H9 (cell line): ENCODE measurements at regions not wholly inside any gene's neighbourhood (a gene's known extent, or its start where the extent isn't known, plus 50 kb on each side); places are given as distances from the start of the nearest gene placed in this dataset.

Experiments used
- DNase-seq: peaks from one replicate; pipeline ENCODE4 v3.0.0-alpha.2; 2017
- H2AFZ ChIP-seq: one replicate; pipeline ENCODE4 v1.6.1; 2013; ENCODE audit warnings: mild to moderate bottlenecking, low read length, control low read depth, moderate library complexity
- H2AK5ac ChIP-seq: 2 replicates; pipeline ENCODE4 v1.6.1; 2013; ENCODE audit warnings: low read length, control low read depth, mixed read lengths; ENCODE audit not compliant: insufficient read length
- H2BK120ac ChIP-seq: one replicate; pipeline ENCODE4 v1.6.1; 2013; ENCODE audit warnings: low read depth, mild to moderate bottlenecking, low read length, control low read depth, inconsistent platforms; ENCODE audit not compliant: poor library complexity, severe bottlenecking
- H2BK12ac ChIP-seq: 2 replicates; pipeline ENCODE4 v1.6.1; 2013; ENCODE audit warnings: low read length, control low read depth, mixed read lengths, low read depth; ENCODE audit not compliant: insufficient read length
- H2BK15ac ChIP-seq: 2 replicates; pipeline ENCODE4 v1.6.1; 2013; ENCODE audit warnings: low read depth, low read length, control low read depth
- H2BK20ac ChIP-seq: one replicate; pipeline ENCODE4 v1.6.1; 2013; ENCODE audit warnings: low read depth, mild to moderate bottlenecking, low read length, control low read depth, inconsistent platforms; ENCODE audit not compliant: poor library complexity, severe bottlenecking
- H2BK5ac ChIP-seq: 2 replicates; pipeline ENCODE4 v1.6.1; 2013; ENCODE audit warnings: low read length, control low read depth, mixed read lengths; ENCODE audit not compliant: insufficient read length
- H3K14ac ChIP-seq: 2 replicates; pipeline ENCODE4 v1.6.1; 2013; ENCODE audit warnings: low read length, control low read depth; ENCODE audit not compliant: insufficient read depth
- H3K18ac ChIP-seq: 2 replicates; pipeline ENCODE4 v1.6.1; 2013; ENCODE audit warnings: low read depth, mild to moderate bottlenecking, mixed read lengths, low read length, control low read depth; ENCODE audit not compliant: insufficient read length
- H3K23ac ChIP-seq: 2 replicates; pipeline ENCODE4 v1.6.1; 2013; ENCODE audit warnings: low read length, control low read depth, mixed read lengths, low read depth; ENCODE audit not compliant: insufficient read length
- H3K23me2 ChIP-seq: 2 replicates; pipeline ENCODE4 v1.6.1; 2013; ENCODE audit warnings: low read depth, mild to moderate bottlenecking, mixed read lengths, low read length, control low read depth; ENCODE audit not compliant: insufficient read length, poor library complexity, severe bottlenecking
- H3K27ac ChIP-seq: 2 replicates; pipeline ENCODE4 v1.5.1; 2013; ENCODE audit warnings: low read length, control low read depth, mixed read lengths, low read depth; ENCODE audit not compliant: insufficient read length
- H3K27me3 ChIP-seq: 2 replicates; pipeline ENCODE4 v1.6.1; 2013; ENCODE audit warnings: low read length, control low read depth, inconsistent platforms; ENCODE audit not compliant: insufficient read depth
- H3K4ac ChIP-seq: 2 replicates; pipeline ENCODE4 v1.6.1; 2013; ENCODE audit warnings: low read depth, mild to moderate bottlenecking, control low read depth, inconsistent platforms, low read length, moderate library complexity
- H3K4me1 ChIP-seq: 2 replicates; pipeline ENCODE4 v1.6.1; 2013; ENCODE audit warnings: low read length, control low read depth, inconsistent platforms; ENCODE audit not compliant: insufficient read depth
- H3K4me2 ChIP-seq: 2 replicates; pipeline ENCODE4 v1.6.1; 2013; ENCODE audit warnings: low read length, control low read depth, mixed read lengths; ENCODE audit not compliant: insufficient read length, insufficient read depth
- H3K56ac ChIP-seq: 2 replicates; pipeline ENCODE4 v1.6.1; 2013; ENCODE audit warnings: low read depth, mild to moderate bottlenecking, mixed read lengths, low read length, control low read depth; ENCODE audit not compliant: insufficient read length
- H3K79me1 ChIP-seq: 2 replicates; pipeline ENCODE4 v1.6.1; 2013; ENCODE audit warnings: low read depth, mild to moderate bottlenecking, moderate library complexity, low read length, control low read depth, inconsistent platforms; ENCODE audit not compliant: insufficient read depth, poor library complexity, severe bottlenecking
- H3K79me2 ChIP-seq: 2 replicates; pipeline ENCODE4 v1.6.1; 2013; ENCODE audit warnings: low read length, control low read depth, inconsistent platforms; ENCODE audit not compliant: insufficient read depth
- H3K9ac ChIP-seq: 2 replicates; pipeline ENCODE4 v1.6.1; 2013; ENCODE audit warnings: low read length, control low read depth, mixed read lengths; ENCODE audit not compliant: insufficient read length; ENCODE audit errors: extremely low read depth
- H3K9me3 ChIP-seq: one replicate; pipeline ENCODE4 v1.6.1; 2013; ENCODE audit warnings: low read depth, low read length, inconsistent platforms; ENCODE audit not compliant: control insufficient read depth
- H3T11ph ChIP-seq: one replicate; pipeline ENCODE4 v1.6.1; 2013; ENCODE audit warnings: mild to moderate bottlenecking, low read length, control low read depth, inconsistent platforms
- H4K20me1 ChIP-seq: one replicate; pipeline ENCODE4 v1.6.1; 2013; ENCODE audit not compliant: control insufficient read depth, insufficient read length, insufficient read depth
- H4K5ac ChIP-seq: 2 replicates; pipeline ENCODE4 v1.6.1; 2013; ENCODE audit warnings: low read depth, mild to moderate bottlenecking, mixed read lengths, low read length, control low read depth; ENCODE audit not compliant: insufficient read length
- H4K8ac ChIP-seq: replicated peaks from 2 replicates; pipeline ENCODE4 v1.6.1; 2013; ENCODE audit warnings: low read length, control low read depth, mixed read lengths, low read depth; ENCODE audit not compliant: insufficient read length
- H4K91ac ChIP-seq: 2 replicates; pipeline ENCODE4 v1.6.1; 2013; ENCODE audit warnings: low read depth, mild to moderate bottlenecking, moderate library complexity, mixed read lengths, low read length, control low read depth; ENCODE audit not compliant: insufficient read length
- H3K27ac Mint-ChIP-seq, 3 experiments: 2 replicates in 2 of 3; 3 replicates in 1 of 3; pipeline ENCODE4 v1.8.0; 2020 to 2021; ENCODE audit warnings: mixed read lengths in 3 of 3, mild to moderate bottlenecking in 1 of 3, moderate library complexity in 1 of 3
- H3K27me3 Mint-ChIP-seq: 2 replicates; pipeline ENCODE4 v1.8.0; 2021; ENCODE audit warnings: low read depth, mild to moderate bottlenecking, moderate library complexity, mixed read lengths
- H3K36me3 Mint-ChIP-seq, 3 experiments: 2 replicates in 2 of 3; 3 replicates in 1 of 3; pipeline ENCODE4 v1.8.0; 2020 to 2021; ENCODE audit warnings: low read depth in 3 of 3, mixed read lengths in 3 of 3; ENCODE audit not compliant: insufficient read depth in 1 of 3
- H3K4me1 Mint-ChIP-seq, 2 experiments: 2 replicates each; pipeline ENCODE4 v1.8.0; 2020; ENCODE audit warnings: mixed read lengths in 2 of 2
- H3K4me3 Mint-ChIP-seq, 2 experiments: 2 replicates in 1 of 2; 3 replicates in 1 of 2; pipeline ENCODE4 v1.8.0; 2020 to 2021; ENCODE audit warnings: mild to moderate bottlenecking in 2 of 2, mixed read lengths in 2 of 2, moderate library complexity in 1 of 2
- H3K9me3 Mint-ChIP-seq, 2 experiments: 2 replicates in 1 of 2; 3 replicates in 1 of 2; pipeline ENCODE4 v1.8.0; 2020; ENCODE audit warnings: mild to moderate bottlenecking in 2 of 2, mixed read lengths in 2 of 2, moderate library complexity in 1 of 2
- WGBS: extraction: QIAGEN DNeasy Blood & Tissue Kit; methylation state at CpG from one replicate; pipeline ENCODE4 v1.1.7; 2013; ENCODE audit warnings: missing lambda C conversion rate, low lambda C conversion rate, mixed read lengths; ENCODE audit not compliant: insufficient read length; ENCODE audit errors: extremely low coverage; 5-methylcytosine and 5-hydroxymethylcytosine counted together
- TF ChIP-seq, protein P1 (sequence below): fragments of 200-600 bp; sonication (generic); conservative IDR thresholded peaks from 3 replicates; pipeline ENCODE4 v1.8.0; 2021; ENCODE audit warnings: antibody characterized with exemption, mild to moderate bottlenecking

DNA sequence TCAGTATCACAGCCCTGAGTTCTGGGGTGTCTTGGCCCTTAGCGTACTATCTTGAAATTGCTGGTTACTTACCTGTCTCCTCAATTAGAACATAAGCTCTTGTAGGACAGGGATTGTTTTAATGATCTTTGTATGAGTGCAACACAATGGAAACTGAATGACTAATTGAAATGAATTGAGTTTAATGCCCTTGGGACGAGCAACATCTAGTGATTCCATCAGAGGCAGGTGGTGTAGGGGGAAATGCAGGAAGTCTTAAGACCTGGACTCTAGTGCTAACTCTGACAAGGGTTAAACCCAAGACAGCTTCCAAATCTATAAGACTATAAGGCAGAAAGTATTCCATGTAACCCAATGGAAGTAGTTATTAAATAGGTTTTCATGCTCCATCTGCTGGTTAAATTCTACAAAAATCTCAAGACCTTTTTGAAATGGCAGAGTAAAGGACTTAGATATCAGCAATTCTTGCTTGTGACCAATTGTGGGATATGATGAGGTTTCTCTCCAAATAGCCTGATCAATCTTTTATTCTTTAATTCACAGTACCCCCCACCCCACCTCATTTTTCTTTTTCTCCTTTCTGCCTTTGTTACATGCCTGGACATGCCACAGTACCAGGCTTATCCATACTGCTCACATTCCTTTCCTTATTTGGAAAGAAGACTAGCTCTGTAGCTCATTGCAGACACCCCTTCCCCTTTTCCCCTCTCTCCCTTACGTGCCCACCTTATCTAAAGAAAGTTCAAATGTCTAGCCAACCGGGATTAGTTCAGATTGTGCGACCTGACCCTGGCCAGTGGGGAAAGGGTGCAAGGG, 340.8 kb downstream of the PAPSS1 start:
- Mint-ChIP-seq H3K4me1 (peaks cover 5% of the 10 kb centered on the region in 2 experiments), H3K27me3 (peaks cover 2% of the 10 kb centered on the region; the same call in 1 of the 2 replicates), H3K9me3 (peaks cover 0 to 2% of the 10 kb centered on the region in 2 experiments; a peak in 1 of 5 replicates), H3K36me3 (no peaks in the 10 kb centered on the region; a peak in 2 of 7 replicates), H3K4me3 (no peak overlapping the region), H3K27ac (peak overlapping the region in 2 of 3 experiments; percentile 82 to 84; a peak in 4 of 7 replicates)
- Histone ChIP-seq H4K91ac (no peak overlapping the region), H3K23ac (no peak overlapping the region), H4K5ac (no peak overlapping the region), H3K79me2 (no peaks in the 10 kb centered on the region), H3K18ac (peak overlapping the region; percentile 43), H3T11ph (no peak overlapping the region), H3K14ac (no peak overlapping the region), H4K20me1 (no peaks in the 10 kb centered on the region), H3K4me2 (no peak overlapping the region), H3K56ac (no peak overlapping the region), H3K79me1 (no peaks in the 10 kb centered on the region), H3K27ac (no peak overlapping the region), H3K4ac (no peak overlapping the region), H2BK20ac (no peak overlapping the region), H2BK120ac (no peak overlapping the region), H3K9ac (no peak overlapping the region), H2AFZ (no peak overlapping the region), H3K4me1 (no peaks in the 10 kb centered on the region), H3K23me2 (no peaks in the 10 kb centered on the region), H2BK15ac (no peak overlapping the region), H2AK5ac (no peak overlapping the region), H4K8ac (no peak overlapping the region), H3K9me3 (no peaks in the 10 kb centered on the region), H2BK12ac (no peak overlapping the region), H3K27me3 (no peaks in the 10 kb centered on the region), H2BK5ac (no peak overlapping the region)
- no peak for DNase-seq
- WGBS, result no CpG with 5 or more reads among the region's 5 CpGs
- TF ChIP-seq, protein P1, sequence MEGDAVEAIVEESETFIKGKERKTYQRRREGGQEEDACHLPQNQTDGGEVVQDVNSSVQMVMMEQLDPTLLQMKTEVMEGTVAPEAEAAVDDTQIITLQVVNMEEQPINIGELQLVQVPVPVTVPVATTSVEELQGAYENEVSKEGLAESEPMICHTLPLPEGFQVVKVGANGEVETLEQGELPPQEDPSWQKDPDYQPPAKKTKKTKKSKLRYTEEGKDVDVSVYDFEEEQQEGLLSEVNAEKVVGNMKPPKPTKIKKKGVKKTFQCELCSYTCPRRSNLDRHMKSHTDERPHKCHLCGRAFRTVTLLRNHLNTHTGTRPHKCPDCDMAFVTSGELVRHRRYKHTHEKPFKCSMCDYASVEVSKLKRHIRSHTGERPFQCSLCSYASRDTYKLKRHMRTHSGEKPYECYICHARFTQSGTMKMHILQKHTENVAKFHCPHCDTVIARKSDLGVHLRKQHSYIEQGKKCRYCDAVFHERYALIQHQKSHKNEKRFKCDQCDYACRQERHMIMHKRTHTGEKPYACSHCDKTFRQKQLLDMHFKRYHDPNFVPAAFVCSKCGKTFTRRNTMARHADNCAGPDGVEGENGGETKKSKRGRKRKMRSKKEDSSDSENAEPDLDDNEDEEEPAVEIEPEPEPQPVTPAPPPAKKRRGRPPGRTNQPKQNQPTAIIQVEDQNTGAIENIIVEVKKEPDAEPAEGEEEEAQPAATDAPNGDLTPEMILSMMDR, result 0 out of 3 replicates have a peak, but pooled peaks have one; percentile 13
